SU-DHL-6 (cell line): ENCODE measurements at regions not wholly inside any gene's neighbourhood (a gene's known extent, or its start where the extent isn't known, plus 50 kb on each side); places are given as distances from the start of the nearest gene placed in this dataset.

Source experiments
- EZH2phosphoT487 ChIP-seq: fragments of 200-600 bp; sonication (generic), shearing (Covaris generic); conservative IDR thresholded peaks from 2 replicates; pipeline ENCODE4 v1.6.1; 2018; ENCODE audit warnings: mild to moderate bottlenecking, antibody characterized with exemption, low read length, moderate library complexity, mixed read lengths
- TF ChIP-seq, protein P1 (sequence below): fragments of 200-600 bp; sonication (generic); IDR thresholded peaks from one replicate; pipeline ENCODE4 v1.5.1; 2017; ENCODE audit warnings: antibody characterized with exemption, mild to moderate bottlenecking, low read length, moderate library complexity; ENCODE audit not compliant: insufficient read depth, poor library complexity, severe bottlenecking

DNA sequence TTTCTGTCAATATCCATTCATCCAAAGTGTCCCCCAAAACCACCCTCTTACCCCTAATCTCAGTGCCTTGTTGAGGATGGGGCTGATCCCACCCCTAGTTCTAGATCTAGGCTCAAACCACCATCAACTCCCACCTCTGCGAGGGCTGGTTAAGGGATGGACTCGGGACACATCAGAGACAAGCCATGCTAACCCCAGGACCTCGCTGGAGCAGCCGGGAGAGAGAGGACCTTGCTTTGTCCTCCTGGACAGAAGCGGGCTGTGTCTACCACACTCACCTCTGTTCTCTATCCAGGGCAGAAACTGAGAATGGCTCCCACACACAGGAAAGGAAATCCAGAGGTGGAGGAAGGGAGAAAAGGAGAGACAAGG, 90.8 kb upstream of the UQCRFS1 start:
- TF ChIP-seq, protein P1, sequence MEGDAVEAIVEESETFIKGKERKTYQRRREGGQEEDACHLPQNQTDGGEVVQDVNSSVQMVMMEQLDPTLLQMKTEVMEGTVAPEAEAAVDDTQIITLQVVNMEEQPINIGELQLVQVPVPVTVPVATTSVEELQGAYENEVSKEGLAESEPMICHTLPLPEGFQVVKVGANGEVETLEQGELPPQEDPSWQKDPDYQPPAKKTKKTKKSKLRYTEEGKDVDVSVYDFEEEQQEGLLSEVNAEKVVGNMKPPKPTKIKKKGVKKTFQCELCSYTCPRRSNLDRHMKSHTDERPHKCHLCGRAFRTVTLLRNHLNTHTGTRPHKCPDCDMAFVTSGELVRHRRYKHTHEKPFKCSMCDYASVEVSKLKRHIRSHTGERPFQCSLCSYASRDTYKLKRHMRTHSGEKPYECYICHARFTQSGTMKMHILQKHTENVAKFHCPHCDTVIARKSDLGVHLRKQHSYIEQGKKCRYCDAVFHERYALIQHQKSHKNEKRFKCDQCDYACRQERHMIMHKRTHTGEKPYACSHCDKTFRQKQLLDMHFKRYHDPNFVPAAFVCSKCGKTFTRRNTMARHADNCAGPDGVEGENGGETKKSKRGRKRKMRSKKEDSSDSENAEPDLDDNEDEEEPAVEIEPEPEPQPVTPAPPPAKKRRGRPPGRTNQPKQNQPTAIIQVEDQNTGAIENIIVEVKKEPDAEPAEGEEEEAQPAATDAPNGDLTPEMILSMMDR: no peak
- no peak for TF ChIP-seq EZH2phosphoT487
